Fibroblast of the aortic adventitia (primary cell): ENCODE measurements at regions not wholly inside any gene's neighbourhood (a gene's known extent, or its start where the extent isn't known, plus 50 kb on each side); places are given as distances from the start of the nearest gene placed in this dataset.
A peak's percentile ranks its signal among the peaks of the same experiment; 100 is the strongest.

ENCODE experiments used
- DNase-seq: peaks from one replicate; pipeline ENCODE4 v3.0.0-alpha.2; 2010; ENCODE audit warnings: low read depth
- H3K4me3 ChIP-seq: 2 replicates; pipeline ENCODE4 v1.5.1; 2011; ENCODE audit warnings: low read depth, mild to moderate bottlenecking, control low read depth, low read length, moderate library complexity
- TF ChIP-seq, protein P1 (sequence below): IDR thresholded peaks from 2 replicates; pipeline ENCODE4 v1.5.1; 2011; ENCODE audit warnings: mild to moderate bottlenecking, low read length, control low read depth, inconsistent platforms; ENCODE audit not compliant: insufficient read depth

DNA sequence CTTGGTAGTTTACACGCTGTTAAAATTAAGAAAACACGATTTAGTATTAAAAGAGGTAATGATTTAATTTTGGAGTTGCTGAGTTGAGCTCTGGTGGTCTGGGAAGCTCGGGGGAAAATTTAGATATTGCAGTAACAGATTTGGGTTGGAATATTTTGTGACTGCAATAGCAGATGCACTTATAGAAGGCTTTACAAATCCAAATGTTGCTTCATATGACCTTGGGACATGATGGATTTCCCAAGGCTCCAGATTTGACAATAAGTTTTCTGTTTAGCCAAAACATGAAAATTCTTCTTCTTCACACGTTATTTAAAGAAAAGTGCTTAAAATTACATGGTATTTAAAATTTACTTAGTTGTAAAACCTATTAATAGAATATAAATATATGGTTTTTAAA is 302.0 kb downstream of the SPRY1 start:
- no peak overlapping the region for H3K4me3 ChIP-seq
- no peak for DNase-seq
- TF ChIP-seq, protein P1, sequence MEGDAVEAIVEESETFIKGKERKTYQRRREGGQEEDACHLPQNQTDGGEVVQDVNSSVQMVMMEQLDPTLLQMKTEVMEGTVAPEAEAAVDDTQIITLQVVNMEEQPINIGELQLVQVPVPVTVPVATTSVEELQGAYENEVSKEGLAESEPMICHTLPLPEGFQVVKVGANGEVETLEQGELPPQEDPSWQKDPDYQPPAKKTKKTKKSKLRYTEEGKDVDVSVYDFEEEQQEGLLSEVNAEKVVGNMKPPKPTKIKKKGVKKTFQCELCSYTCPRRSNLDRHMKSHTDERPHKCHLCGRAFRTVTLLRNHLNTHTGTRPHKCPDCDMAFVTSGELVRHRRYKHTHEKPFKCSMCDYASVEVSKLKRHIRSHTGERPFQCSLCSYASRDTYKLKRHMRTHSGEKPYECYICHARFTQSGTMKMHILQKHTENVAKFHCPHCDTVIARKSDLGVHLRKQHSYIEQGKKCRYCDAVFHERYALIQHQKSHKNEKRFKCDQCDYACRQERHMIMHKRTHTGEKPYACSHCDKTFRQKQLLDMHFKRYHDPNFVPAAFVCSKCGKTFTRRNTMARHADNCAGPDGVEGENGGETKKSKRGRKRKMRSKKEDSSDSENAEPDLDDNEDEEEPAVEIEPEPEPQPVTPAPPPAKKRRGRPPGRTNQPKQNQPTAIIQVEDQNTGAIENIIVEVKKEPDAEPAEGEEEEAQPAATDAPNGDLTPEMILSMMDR = no peak

DNA sequence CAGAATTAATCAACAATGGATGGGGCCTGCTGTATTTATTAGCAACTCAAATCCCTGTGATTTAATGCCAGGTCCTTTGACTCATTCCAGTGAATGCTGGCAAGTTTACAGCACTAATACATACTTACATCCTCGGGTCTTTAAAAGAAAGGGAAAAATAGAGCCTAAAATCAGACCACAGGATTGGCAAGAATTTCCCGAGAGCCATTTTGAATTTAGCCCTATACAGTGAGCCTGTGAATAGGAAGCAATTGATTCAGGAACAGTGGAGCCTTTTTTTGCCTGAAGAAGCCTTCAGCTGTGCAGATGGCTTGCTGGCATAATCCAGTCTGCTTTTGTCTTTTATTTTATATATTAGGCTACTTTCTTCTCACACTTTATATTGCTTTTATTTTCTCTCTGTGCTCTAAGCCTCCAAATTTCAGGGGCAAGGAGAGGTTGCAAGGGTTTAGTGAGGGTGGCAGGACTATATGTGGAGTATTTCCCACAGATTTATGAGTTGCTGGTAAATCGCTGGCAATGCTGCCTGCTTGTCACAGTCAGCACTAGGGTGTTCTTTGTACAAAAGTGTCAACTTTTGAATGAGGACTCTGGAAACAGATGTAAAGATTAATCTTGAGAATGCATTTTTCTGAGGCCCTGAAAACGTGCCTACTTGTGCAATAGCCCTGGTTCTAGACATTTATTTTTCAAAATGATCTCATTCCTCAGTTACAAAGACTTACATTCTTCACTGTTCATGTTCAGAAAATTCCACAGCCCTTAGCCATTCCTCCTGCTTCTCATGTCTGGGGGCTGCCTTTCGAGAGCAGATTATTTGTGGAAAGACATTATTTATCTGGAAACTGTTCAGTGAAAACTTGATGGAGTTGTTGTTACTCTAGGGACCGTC is 303.5 kb downstream of the SPRY1 start:
- H3K4me3 ChIP-seq = peak overlapping the region; percentile 49
- peak; percentile 97 for DNase-seq
- TF ChIP-seq, protein P1 = no peak

DNA sequence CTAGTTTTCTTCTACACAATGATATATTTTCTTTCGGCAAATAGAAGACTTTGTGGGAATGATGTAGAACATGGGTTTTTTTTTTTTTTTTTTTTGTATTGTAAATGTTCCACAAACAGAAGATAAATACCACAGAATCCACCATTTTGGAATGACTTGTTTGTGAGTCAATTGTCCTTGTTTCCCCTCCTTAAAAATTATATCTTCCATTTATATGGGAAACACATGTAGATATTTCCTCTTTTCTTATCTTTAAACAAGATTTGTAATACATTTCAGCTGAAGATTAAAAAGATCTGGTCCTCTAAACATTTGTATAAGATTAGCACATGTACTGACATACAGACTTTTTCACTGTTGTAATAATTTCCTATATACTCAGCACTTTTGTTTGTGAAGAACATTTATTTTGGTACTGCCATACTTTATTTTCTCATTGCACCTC is 304.6 kb downstream of the SPRY1 start:
- no peak overlapping the region for H3K4me3 ChIP-seq
- DNase-seq = peak; percentile 68
- TF ChIP-seq, protein P1 = no peak

DNA sequence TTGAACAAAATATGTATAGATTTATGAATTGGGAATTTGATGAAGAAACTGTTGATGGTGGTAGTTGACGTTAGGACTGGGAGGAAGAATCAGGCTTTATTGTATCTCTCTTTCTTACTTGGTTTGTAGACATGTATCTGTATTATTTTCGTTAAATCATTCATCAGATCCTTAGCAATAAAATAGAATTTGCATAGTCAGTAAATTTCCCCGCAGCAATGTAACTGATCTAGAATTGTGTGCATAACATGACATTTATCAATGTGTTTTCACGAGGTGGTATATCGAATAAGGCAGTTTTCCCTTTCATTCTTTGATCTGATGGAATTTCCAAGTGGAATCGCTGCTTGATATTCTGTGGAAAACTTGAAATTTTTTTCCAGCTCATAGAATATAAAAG is 308.8 kb downstream of the SPRY1 start:
- H3K4me3 ChIP-seq = no peak overlapping the region
- TF ChIP-seq, protein P1 = no peak
- DNase-seq = no peak

DNA sequence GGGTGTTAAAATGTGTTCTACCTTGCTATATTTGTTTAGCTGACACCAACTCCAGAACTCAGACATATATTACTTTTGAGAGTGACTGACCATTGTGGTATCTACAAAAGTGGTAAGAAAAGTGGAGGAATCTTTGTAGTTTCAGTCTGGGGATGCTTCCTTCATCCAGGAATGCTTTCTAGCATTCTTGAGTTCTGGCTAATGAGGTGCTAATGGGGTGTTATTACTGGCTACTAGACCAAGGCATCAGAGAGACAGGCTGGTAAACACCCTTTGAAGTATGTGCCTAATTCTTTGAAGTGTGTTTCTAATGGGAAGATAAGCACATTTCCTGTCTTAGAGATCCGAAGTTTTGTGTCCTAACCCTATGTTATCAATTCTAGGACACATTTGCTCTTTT is 310.4 kb downstream of the SPRY1 start:
- DNase-seq = no peak
- TF ChIP-seq, protein P1 = no peak
- no peak overlapping the region for H3K4me3 ChIP-seq

DNA sequence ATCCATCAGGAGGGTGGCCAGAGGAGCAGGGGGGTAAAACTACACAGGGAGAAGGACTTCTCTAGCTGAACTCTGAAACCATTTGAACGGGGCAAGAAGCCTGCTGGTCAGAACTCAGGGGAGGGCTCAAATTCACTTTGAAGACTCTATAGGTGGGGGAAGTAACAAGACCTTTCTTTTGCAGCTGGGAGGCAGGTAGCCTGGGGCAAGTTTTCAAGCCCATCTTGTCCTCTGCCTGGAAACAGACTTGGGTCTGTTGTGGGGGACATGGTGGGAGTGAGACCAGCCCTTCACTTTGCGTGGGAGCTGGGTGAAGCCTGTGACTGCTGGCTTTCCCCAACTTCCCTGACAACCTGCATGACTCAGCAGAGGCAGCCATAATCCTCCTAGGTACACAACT is 312.3 kb downstream of the SPRY1 start:
- DNase-seq = no peak
- H3K4me3 ChIP-seq = no peak overlapping the region
- TF ChIP-seq, protein P1 = no peak
